B cell (primary cell): ENCODE measurements at regions not wholly inside any gene's neighbourhood (a gene's known extent, or its start where the extent isn't known, plus 50 kb on each side); places are given as distances from the start of the nearest gene placed in this dataset.

Experiments used
- CTCF ChIP-seq: fragments of 200-600 bp; IDR thresholded peaks from one replicate; pipeline ENCODE4 v1.8.0; 2022; ENCODE audit warnings: antibody characterized with exemption, mild to moderate bottlenecking
- EZH2 ChIP-seq: IDR thresholded peaks from 2 replicates; pipeline ENCODE4 v1.6.1; 2012; ENCODE audit warnings: borderline replicate concordance, low read depth, mild to moderate bottlenecking, moderate library complexity, low read length; ENCODE audit not compliant: insufficient read depth, poor library complexity, severe bottlenecking

GRCh38 chr6:167426084-167426483 lies 101.2 kb downstream of the TTLL2 start:
- no peak for TF ChIP-seq CTCF
- no peak for TF ChIP-seq EZH2
